GM12891 (cell line): ENCODE measurements at regions not wholly inside any gene's neighbourhood (a gene's known extent, or its start where the extent isn't known, plus 50 kb on each side); places are given as distances from the start of the nearest gene placed in this dataset.

Source experiments
- PAX5 ChIP-seq: IDR thresholded peaks from 2 replicates; pipeline ENCODE4 v1.6.1; 2011; ENCODE audit warnings: low read length, moderate library complexity, mild to moderate bottlenecking; ENCODE audit not compliant: insufficient read depth, severe bottlenecking
- POLR2A ChIP-seq: IDR thresholded peaks from 2 replicates; pipeline ENCODE4 v1.6.1; 2011; ENCODE audit warnings: low read depth, low read length, control low read depth
- POLR2AphosphoS5 ChIP-seq: IDR thresholded peaks from 2 replicates; pipeline ENCODE4 v1.6.1; 2011; ENCODE audit warnings: low read depth, low read length, control low read depth

DNA sequence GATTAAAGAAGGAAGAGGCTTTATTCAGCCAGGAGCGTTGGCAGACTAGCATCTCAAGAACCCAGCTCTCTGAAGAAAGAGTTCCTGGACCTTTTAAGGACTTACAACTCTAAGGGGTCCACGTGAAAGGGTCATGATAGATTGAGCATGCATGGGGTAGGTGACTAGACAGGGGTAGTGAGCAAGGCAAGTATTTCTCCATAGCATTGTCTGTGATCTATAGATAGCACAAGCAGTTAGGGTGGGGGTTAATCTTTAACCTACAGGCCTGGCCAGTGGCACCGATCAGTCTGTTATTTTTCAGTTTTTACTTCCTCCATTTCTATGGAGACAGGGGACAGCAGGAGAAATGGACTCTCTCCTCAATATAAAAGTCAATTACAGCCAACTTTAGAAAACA, 983.7 kb downstream of the SLITRK1 start:
- TF ChIP-seq POLR2AphosphoS5 = no peak
- TF ChIP-seq POLR2A = no peak
- TF ChIP-seq PAX5 = no peak
